Caco-2 (cell line): ENCODE measurements at regions not wholly inside any gene's neighbourhood (a gene's known extent, or its start where the extent isn't known, plus 50 kb on each side); places are given as distances from the start of the nearest gene placed in this dataset.

ENCODE experiments used
- BruUV-seq: library from RNA; stranded (reverse); fragments of 400-500 nt; replicated peaks from 2 replicates; lab custom pipeline; 2021; lab: Mats Ljungman, UMichigan
- CTCF ChIA-PET: fragments of 300-600 bp; sonication (Branson Sonifier 250); formaldehyde crosslinking; loops from one replicate; lab custom pipeline; 2022; ENCODE audit warnings: antibody characterized with exemption; lab: Charles Lee
- POLR2A ChIA-PET: fragments of 300-600 bp; sonication (Branson Sonifier 250); formaldehyde crosslinking; loops from one replicate; lab custom pipeline; 2022; ENCODE audit warnings: antibody characterized with exemption; lab: Charles Lee
- DNase-seq, 2 experiments: peaks; one replicate each; pipeline versions ENCODE4 v3.0.0 to v3.0.0-alpha.2; 2020 to 2022
- H3K27me3 ChIP-seq: replicated peaks from 2 replicates; pipeline ENCODE4 v1.6.0; 2011; ENCODE audit warnings: low read length; ENCODE audit not compliant: control insufficient read depth, insufficient read depth
- H3K36me3 ChIP-seq: 2 replicates; pipeline ENCODE4 v1.5.1; 2011; ENCODE audit warnings: low read length; ENCODE audit not compliant: control insufficient read depth, insufficient read depth
- H3K4me1 ChIP-seq: fragments of 250-450 bp; sonication (Bioruptor Pico); 2 replicates; pipeline ENCODE4 v1.5.1; 2020; ENCODE audit warnings: mild to moderate bottlenecking
- H3K4me3 ChIP-seq: 2 replicates; pipeline ENCODE4 v1.5.1; 2011; ENCODE audit warnings: low read depth, mild to moderate bottlenecking, control low read depth, low read length
- H3K9me3 ChIP-seq: fragments of 250-450 bp; sonication (Bioruptor Pico); 2 replicates; pipeline ENCODE4 v1.5.1; 2020; ENCODE audit warnings: mild to moderate bottlenecking, moderate library complexity
- H3K27ac Mint-ChIP-seq: one replicate; pipeline ENCODE4 v1.8.0; 2022; ENCODE audit warnings: mixed read lengths; ENCODE audit not compliant: unreplicated experiment
- H3K27me3 Mint-ChIP-seq: one replicate; pipeline ENCODE4 v1.8.0; 2022; ENCODE audit warnings: mixed read lengths; ENCODE audit not compliant: insufficient read depth, unreplicated experiment
- H3K36me3 Mint-ChIP-seq: one replicate; pipeline ENCODE4 v1.8.0; 2022; ENCODE audit warnings: mild to moderate bottlenecking, mixed read lengths; ENCODE audit not compliant: insufficient read depth, unreplicated experiment
- H3K4me1 Mint-ChIP-seq: one replicate; pipeline ENCODE4 v1.8.0; 2022; ENCODE audit warnings: low read depth, mixed read lengths; ENCODE audit not compliant: unreplicated experiment
- H3K4me3 Mint-ChIP-seq: one replicate; pipeline ENCODE4 v1.8.0; 2022; ENCODE audit warnings: mild to moderate bottlenecking, moderate library complexity, mixed read lengths; ENCODE audit not compliant: unreplicated experiment
- H3K9me3 Mint-ChIP-seq: one replicate; pipeline ENCODE4 v1.8.0; 2022; ENCODE audit warnings: mixed read lengths; ENCODE audit not compliant: unreplicated experiment
- intact Hi-C: fragments of 100-400 bp; cut with micrococcal nuclease; formaldehyde crosslinking; loops from one replicate; pipeline ENCODE4 v1.10.0; 2022; ENCODE audit not compliant: unreplicated experiment
- TF ChIP-seq, protein P1 (sequence below), 2 experiments: fragments of 200-600 bp in 1 of 2; IDR thresholded peaks; 1 replicate in 1 of 2; 2 replicates in 1 of 2; pipeline versions ENCODE4 v1.5.1 to v1.8.0; 2011 to 2022; ENCODE audit warnings: antibody characterized with exemption in 1 of 2, control low read depth in 1 of 2, inconsistent platforms in 1 of 2, low read depth in 1 of 2, low read length in 1 of 2, mild to moderate bottlenecking in 1 of 2, moderate library complexity in 1 of 2; ENCODE audit not compliant: insufficient read depth in 1 of 2, severe bottlenecking in 1 of 2, unreplicated experiment in 1 of 2

DNA sequence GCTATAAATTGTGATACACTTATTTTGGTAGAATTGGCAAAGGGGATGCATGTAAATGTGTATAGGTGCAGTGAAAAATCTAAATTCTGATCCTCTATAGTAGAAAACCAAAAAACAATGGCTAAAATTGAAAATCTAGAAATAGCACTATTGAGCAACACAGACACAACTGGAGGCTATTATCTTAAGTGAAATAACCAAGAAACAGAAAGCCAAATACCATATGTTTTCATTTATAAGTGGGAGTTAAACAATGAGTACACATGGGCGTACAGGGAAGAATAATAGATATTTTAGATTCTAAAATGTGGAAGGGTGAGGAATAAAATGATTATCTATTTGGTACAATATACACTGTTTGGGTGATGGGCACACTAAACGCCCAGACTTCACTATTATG, 183.2 kb upstream of the TUSC1 start:
- BruUV-seq, result no TSS peak
- intact Hi-C loops, result no loop called here
- no peaks in the 10 kb centered on the region for H3K4me1 ChIP-seq
- ChIA-PET CTCF (no interaction called here), POLR2A (no interaction called here)
- Mint-ChIP-seq H3K36me3 (no peaks in the 10 kb centered on the region), H3K4me1 (no peaks in the 10 kb centered on the region), H3K9me3 (no peaks in the 10 kb centered on the region), H3K4me3 (no peak overlapping the region), H3K27ac (no peak overlapping the region), H3K27me3 (no peaks in the 10 kb centered on the region)
- no peaks in the 10 kb centered on the region for H3K36me3 ChIP-seq
- H3K27me3 ChIP-seq, result no peaks in the 10 kb centered on the region
- DNase-seq, result no peak
- no peaks in the 10 kb centered on the region for H3K9me3 ChIP-seq
- TF ChIP-seq, protein P1, sequence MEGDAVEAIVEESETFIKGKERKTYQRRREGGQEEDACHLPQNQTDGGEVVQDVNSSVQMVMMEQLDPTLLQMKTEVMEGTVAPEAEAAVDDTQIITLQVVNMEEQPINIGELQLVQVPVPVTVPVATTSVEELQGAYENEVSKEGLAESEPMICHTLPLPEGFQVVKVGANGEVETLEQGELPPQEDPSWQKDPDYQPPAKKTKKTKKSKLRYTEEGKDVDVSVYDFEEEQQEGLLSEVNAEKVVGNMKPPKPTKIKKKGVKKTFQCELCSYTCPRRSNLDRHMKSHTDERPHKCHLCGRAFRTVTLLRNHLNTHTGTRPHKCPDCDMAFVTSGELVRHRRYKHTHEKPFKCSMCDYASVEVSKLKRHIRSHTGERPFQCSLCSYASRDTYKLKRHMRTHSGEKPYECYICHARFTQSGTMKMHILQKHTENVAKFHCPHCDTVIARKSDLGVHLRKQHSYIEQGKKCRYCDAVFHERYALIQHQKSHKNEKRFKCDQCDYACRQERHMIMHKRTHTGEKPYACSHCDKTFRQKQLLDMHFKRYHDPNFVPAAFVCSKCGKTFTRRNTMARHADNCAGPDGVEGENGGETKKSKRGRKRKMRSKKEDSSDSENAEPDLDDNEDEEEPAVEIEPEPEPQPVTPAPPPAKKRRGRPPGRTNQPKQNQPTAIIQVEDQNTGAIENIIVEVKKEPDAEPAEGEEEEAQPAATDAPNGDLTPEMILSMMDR (IDR thresholded peaks at IDR 0.05; ENCODE audit: insufficient read depth in 1 of 2, low read depth in 1 of 2, low read length in 1 of 2, severe bottlenecking in 1 of 2, unreplicated experiment in 1 of 2), result no peak
- H3K4me3 ChIP-seq, result no peak overlapping the region

DNA sequence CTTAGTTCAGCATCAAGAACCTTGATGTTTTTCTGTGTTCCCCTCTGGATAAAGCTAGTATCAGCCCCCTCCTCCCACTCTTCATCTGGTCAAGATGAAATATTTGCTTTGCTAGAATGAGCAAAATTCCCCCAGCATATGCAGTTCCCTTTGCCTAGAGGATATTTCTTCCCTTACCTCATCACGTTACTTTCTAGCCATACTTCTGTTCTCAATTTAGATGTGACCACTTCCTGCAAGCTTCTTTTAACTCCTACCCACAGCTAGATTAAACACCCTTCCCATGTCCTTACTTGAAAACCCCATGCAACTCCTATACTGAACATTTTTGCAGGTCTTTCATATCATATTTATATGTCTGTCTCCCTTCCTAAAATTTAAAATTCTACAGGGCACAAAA, 178.9 kb upstream of the TUSC1 start:
- Mint-ChIP-seq H3K36me3 (no peaks in the 10 kb centered on the region), H3K4me1 (no peaks in the 10 kb centered on the region), H3K27ac (no peak overlapping the region), H3K27me3 (no peaks in the 10 kb centered on the region), H3K4me3 (no peak overlapping the region), H3K9me3 (no peaks in the 10 kb centered on the region)
- DNase-seq, result no peak
- TF ChIP-seq, protein P1 (IDR thresholded peaks at IDR 0.05; ENCODE audit: insufficient read depth in 1 of 2, low read depth in 1 of 2, low read length in 1 of 2, severe bottlenecking in 1 of 2, unreplicated experiment in 1 of 2), result no peak
- Histone ChIP-seq H3K27me3 (no peaks in the 10 kb centered on the region), H3K9me3 (no peaks in the 10 kb centered on the region), H3K36me3 (no peaks in the 10 kb centered on the region), H3K4me3 (no peak overlapping the region), H3K4me1 (no peaks in the 10 kb centered on the region)
- intact Hi-C loops, result no loop called here
- ChIA-PET CTCF (no interaction called here), POLR2A (no interaction called here)
- BruUV-seq, result no TSS peak

DNA sequence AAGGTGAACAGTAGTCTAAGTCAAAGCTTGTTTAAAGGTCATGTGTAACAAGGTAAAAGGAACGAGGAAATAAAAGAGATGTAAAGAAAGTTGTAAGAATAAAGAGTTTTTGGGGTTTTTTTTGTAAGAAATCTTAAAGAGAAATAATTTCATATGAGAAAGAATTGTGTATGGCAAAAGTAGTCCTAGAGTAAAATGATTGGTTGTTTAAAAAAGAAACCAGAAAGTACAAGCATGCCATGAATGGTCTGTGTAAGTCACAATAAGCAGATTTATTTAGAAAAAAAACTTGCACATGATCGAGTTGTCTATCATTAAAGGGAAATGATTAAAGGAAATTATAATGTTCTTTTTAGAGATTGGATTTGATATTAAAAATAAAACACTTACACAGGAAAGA, 172.6 kb upstream of the TUSC1 start:
- H3K4me3 Mint-ChIP-seq, result no peak overlapping the region
- intact Hi-C loops, result no loop called here
- BruUV-seq, result no TSS peak
- H3K9me3 Mint-ChIP-seq, result no peaks in the 10 kb centered on the region
- no peak overlapping the region for H3K27ac Mint-ChIP-seq
- TF ChIP-seq, protein P1 (IDR thresholded peaks at IDR 0.05; ENCODE audit: insufficient read depth in 1 of 2, low read depth in 1 of 2, low read length in 1 of 2, severe bottlenecking in 1 of 2, unreplicated experiment in 1 of 2), result no peak
- no peaks in the 10 kb centered on the region for H3K4me1 Mint-ChIP-seq
- Histone ChIP-seq H3K27me3 (no peaks in the 10 kb centered on the region), H3K36me3 (no peaks in the 10 kb centered on the region), H3K4me3 (no peak overlapping the region), H3K9me3 (no peaks in the 10 kb centered on the region), H3K4me1 (no peaks in the 10 kb centered on the region)
- H3K36me3 Mint-ChIP-seq, result no peaks in the 10 kb centered on the region
- no peak for DNase-seq
- CTCF ChIA-PET, result no interaction called here
- no peaks in the 10 kb centered on the region for H3K27me3 Mint-ChIP-seq
- POLR2A ChIA-PET, result no interaction called here
